HCT116 (cell line): ENCODE measurements at regions not wholly inside any gene's neighbourhood (a gene's known extent, or its start where the extent isn't known, plus 50 kb on each side); places are given as distances from the start of the nearest gene placed in this dataset.

Experiments
- ATAC-seq: fragments of 200-7000 bp; cut with Tn5 transposase; 2 replicates; pipeline ENCODE4 v1.9.1; 2020; ENCODE audit warnings: mild to moderate bottlenecking, moderate library complexity
- BruUV-seq: library from RNA; stranded (reverse); fragments of 400-500 nt; replicated peaks from 2 replicates; lab custom pipeline; 2021; lab: Mats Ljungman, UMichigan
- CTCF ChIA-PET: fragments of 300-600 bp; sonication (Branson Sonifier 250); formaldehyde crosslinking; loops from one replicate; lab custom pipeline; 2021; ENCODE audit warnings: antibody characterized with exemption; lab: Charles Lee
- POLR2A ChIA-PET: fragments of 300-600, 350-600 bp; sonication (Branson Sonifier 250); formaldehyde crosslinking; loops from one replicate; lab custom pipeline; 2021; ENCODE audit warnings: antibody characterized with exemption; lab: Charles Lee
- RAD21 ChIA-PET, 2 experiments: fragments of 300-600 bp; sonication (Branson Sonifier 250); formaldehyde crosslinking; loops; one replicate each; lab custom pipeline; 2023; ENCODE audit warnings: low total read pairs in 2 of 2; ENCODE audit not compliant: uncharacterized antibody in 2 of 2, unreplicated experiment in 2 of 2, low non-redundant PET in 1 of 2; lab: Charles Lee
- DNase-seq: peaks from one replicate; pipeline ENCODE4 v3.0.0-alpha.2; 2010; ENCODE audit warnings: low read depth, low spot score
- H2AFZ ChIP-seq: fragments of 200-600 bp; shearing (Covaris generic), sonication (generic); 2 replicates; pipeline ENCODE4 v1.6.1; 2017; ENCODE audit warnings: low read depth, mixed run types, mixed read lengths, antibody characterized with exemption, low read length; ENCODE audit not compliant: poor library complexity, severe bottlenecking
- H3K27ac ChIP-seq: 2 replicates; pipeline ENCODE4 v1.5.1; 2012; ENCODE audit warnings: low read depth, low read length
- H3K27me3 ChIP-seq: fragments of 200-600 bp; sonication (generic); 2 replicates; pipeline ENCODE4 v1.6.1; 2016; ENCODE audit warnings: mixed run types, low read length, mixed read lengths; ENCODE audit not compliant: insufficient read depth
- H3K36me3 ChIP-seq, 2 experiments: fragments of 200-500 bp in 1 of 2; fragments of 200-600 bp in 1 of 2; sonication (Bioruptor generic) in 1 of 2; sonication (generic) in 1 of 2; 2 replicates each; pipeline versions ENCODE4 v1.5.1 to v1.6.1; 2014 to 2016; ENCODE audit warnings: low read length in 2 of 2, inconsistent platforms in 1 of 2, mixed read lengths in 1 of 2, mixed run types in 1 of 2; ENCODE audit not compliant: insufficient read depth in 2 of 2, control insufficient read depth in 1 of 2
- H3K4me1 ChIP-seq, 2 experiments: fragments of 200-600 bp in 1 of 2; sonication (generic) in 1 of 2; 2 replicates each; pipeline versions ENCODE4 v1.5.1 to v1.6.1; 2012 to 2017; ENCODE audit warnings: low read length in 2 of 2, inconsistent platforms in 1 of 2, mild to moderate bottlenecking in 1 of 2, mixed read lengths in 1 of 2, mixed run types in 1 of 2, moderate library complexity in 1 of 2; ENCODE audit not compliant: insufficient read depth in 2 of 2, control insufficient read depth in 1 of 2
- H3K4me2 ChIP-seq: fragments of 200-600 bp; sonication (generic); 2 replicates; pipeline ENCODE4 v1.6.1; 2017; ENCODE audit warnings: mixed run types, low read length, mixed read lengths
- H3K4me3 ChIP-seq, 2 experiments: fragments of 200-600 bp in 1 of 2; sonication (generic) in 1 of 2; replicated peaks in 1 of 2; 2 replicates each; pipeline ENCODE4 v1.5.1; 2011 to 2016; ENCODE audit warnings: low read length in 2 of 2, control low read depth in 1 of 2, low read depth in 1 of 2, mild to moderate bottlenecking in 1 of 2, mixed read lengths in 1 of 2, mixed run types in 1 of 2
- H3K79me2 ChIP-seq: fragments of 200-600 bp; sonication (generic); 2 replicates; pipeline ENCODE4 v1.6.1; 2017; ENCODE audit warnings: mild to moderate bottlenecking, mixed run types, low read length, moderate library complexity, mixed read lengths; ENCODE audit not compliant: insufficient read depth
- H3K9ac ChIP-seq: fragments of 200-600 bp; sonication (generic); 2 replicates; pipeline ENCODE4 v1.6.1; 2016; ENCODE audit warnings: low read length, mixed read lengths
- H3K9me2 ChIP-seq: fragments of 200-600 bp; sonication (generic), shearing (Covaris generic); 2 replicates; pipeline ENCODE4 v1.6.1; 2017; ENCODE audit warnings: mixed run types, mild to moderate bottlenecking, moderate library complexity; ENCODE audit not compliant: insufficient read depth
- H3K9me3 ChIP-seq, 2 experiments: fragments of 200-500 bp in 1 of 2; fragments of 200-600 bp in 1 of 2; sonication (Bioruptor generic) in 1 of 2; sonication (generic) in 1 of 2; 2 replicates each; pipeline ENCODE4 v1.6.1; 2014 to 2017; ENCODE audit warnings: low read length in 2 of 2, mixed read lengths in 2 of 2, inconsistent platforms in 1 of 2, low read depth in 1 of 2, mild to moderate bottlenecking in 1 of 2, mixed run types in 1 of 2, moderate library complexity in 1 of 2; ENCODE audit not compliant: control insufficient read depth in 1 of 2, insufficient read depth in 1 of 2
- H4K20me1 ChIP-seq: fragments of 200-600 bp; sonication (generic), shearing (Covaris generic); 2 replicates; pipeline ENCODE4 v1.6.1; 2017; ENCODE audit warnings: mixed run types, mild to moderate bottlenecking, moderate library complexity; ENCODE audit not compliant: insufficient read depth
- ELF1 ChIP-seq: IDR thresholded peaks from 2 replicates; pipeline ENCODE4 v1.6.1; 2012; ENCODE audit warnings: low read depth, borderline replicate concordance
- FOSL1 ChIP-seq: IDR thresholded peaks from 2 replicates; pipeline ENCODE4 v1.6.1; 2012; ENCODE audit warnings: low read depth
- JUND ChIP-seq: IDR thresholded peaks from 2 replicates; pipeline ENCODE4 v1.6.1; 2012
- POLR2AphosphoS5 ChIP-seq: IDR thresholded peaks from 2 replicates; pipeline ENCODE4 v1.6.1; 2011; ENCODE audit warnings: mild to moderate bottlenecking, low read depth, low read length, moderate library complexity
- SIN3A ChIP-seq: IDR thresholded peaks from 2 replicates; pipeline ENCODE4 v1.6.1; 2012; ENCODE audit warnings: low read depth
- TCF7L2 ChIP-seq: IDR thresholded peaks from 2 replicates; pipeline ENCODE4 v1.7.0; 2011; ENCODE audit warnings: borderline replicate concordance, inconsistent platforms; ENCODE audit not compliant: insufficient read depth, insufficient read length; ENCODE audit errors: extremely low read depth
- intact Hi-C: fragments of 100-400 bp; cut with micrococcal nuclease; formaldehyde crosslinking; loops from 2 replicates; pipeline ENCODE4 v1.10.0; 2022
- TF ChIP-seq, protein P1 (sequence below): IDR thresholded peaks from 2 replicates; pipeline ENCODE4 v1.6.1; 2012; ENCODE audit warnings: low read depth
- TF ChIP-seq, protein P2 (sequence below): IDR thresholded peaks from 2 replicates; pipeline ENCODE4 v1.6.1; 2011; ENCODE audit warnings: mild to moderate bottlenecking, low read length, moderate library complexity; ENCODE audit not compliant: insufficient replicate concordance; ENCODE audit errors: extremely low read depth

DNA sequence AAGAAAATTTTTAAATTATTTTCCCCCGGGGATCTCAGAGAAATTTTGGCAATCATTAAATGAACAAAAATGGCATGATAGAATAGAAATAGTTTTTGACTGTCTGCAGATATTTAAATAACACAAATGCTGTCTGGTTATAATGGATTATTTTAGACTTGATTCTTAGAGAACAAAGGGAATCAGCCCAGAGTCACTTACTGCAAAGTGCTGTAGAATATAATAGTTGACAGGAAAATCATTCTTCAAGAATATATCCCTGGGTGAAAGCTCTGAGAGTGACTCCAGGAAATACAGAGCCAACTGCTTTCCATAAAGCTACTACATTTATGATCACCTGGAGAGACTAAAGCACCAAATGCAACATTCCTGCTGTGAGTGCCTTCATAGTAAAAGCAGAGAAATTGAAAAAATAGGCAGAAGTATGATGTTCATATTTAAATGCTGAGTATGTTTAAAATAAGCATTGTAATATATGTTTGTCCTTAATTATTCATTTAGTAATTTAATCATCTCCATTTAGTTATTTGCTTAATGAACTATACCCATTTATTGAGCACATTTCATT lies 1765.8 kb downstream of the SLITRK1 start:
- CTCF ChIA-PET = no interaction called here
- no peak overlapping the region for H3K9ac ChIP-seq
- H3K4me1 ChIP-seq = no peaks in the 10 kb centered on the region
- intact Hi-C loops = no loop called here
- POLR2A ChIA-PET = no interaction called here
- H3K4me3 ChIP-seq = no peak overlapping the region
- H3K9me3 ChIP-seq = no peaks in the 10 kb centered on the region
- RAD21 ChIA-PET = no interaction called here
- H3K4me2 ChIP-seq = no peak overlapping the region
- H3K27ac ChIP-seq = no peak overlapping the region
- no peaks in the 10 kb centered on the region for H4K20me1 ChIP-seq
- DNase-seq (no peak), ATAC-seq (no peak)
- no peaks in the 10 kb centered on the region for H3K79me2 ChIP-seq
- TF ChIP-seq, protein P1, sequence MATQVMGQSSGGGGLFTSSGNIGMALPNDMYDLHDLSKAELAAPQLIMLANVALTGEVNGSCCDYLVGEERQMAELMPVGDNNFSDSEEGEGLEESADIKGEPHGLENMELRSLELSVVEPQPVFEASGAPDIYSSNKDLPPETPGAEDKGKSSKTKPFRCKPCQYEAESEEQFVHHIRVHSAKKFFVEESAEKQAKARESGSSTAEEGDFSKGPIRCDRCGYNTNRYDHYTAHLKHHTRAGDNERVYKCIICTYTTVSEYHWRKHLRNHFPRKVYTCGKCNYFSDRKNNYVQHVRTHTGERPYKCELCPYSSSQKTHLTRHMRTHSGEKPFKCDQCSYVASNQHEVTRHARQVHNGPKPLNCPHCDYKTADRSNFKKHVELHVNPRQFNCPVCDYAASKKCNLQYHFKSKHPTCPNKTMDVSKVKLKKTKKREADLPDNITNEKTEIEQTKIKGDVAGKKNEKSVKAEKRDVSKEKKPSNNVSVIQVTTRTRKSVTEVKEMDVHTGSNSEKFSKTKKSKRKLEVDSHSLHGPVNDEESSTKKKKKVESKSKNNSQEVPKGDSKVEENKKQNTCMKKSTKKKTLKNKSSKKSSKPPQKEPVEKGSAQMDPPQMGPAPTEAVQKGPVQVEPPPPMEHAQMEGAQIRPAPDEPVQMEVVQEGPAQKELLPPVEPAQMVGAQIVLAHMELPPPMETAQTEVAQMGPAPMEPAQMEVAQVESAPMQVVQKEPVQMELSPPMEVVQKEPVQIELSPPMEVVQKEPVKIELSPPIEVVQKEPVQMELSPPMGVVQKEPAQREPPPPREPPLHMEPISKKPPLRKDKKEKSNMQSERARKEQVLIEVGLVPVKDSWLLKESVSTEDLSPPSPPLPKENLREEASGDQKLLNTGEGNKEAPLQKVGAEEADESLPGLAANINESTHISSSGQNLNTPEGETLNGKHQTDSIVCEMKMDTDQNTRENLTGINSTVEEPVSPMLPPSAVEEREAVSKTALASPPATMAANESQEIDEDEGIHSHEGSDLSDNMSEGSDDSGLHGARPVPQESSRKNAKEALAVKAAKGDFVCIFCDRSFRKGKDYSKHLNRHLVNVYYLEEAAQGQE = no peak
- TF ChIP-seq JUND (no peak), ELF1 (no peak), POLR2AphosphoS5 (no peak), FOSL1 (no peak), TCF7L2 (no peak), SIN3A (no peak)
- TF ChIP-seq, protein P2, sequence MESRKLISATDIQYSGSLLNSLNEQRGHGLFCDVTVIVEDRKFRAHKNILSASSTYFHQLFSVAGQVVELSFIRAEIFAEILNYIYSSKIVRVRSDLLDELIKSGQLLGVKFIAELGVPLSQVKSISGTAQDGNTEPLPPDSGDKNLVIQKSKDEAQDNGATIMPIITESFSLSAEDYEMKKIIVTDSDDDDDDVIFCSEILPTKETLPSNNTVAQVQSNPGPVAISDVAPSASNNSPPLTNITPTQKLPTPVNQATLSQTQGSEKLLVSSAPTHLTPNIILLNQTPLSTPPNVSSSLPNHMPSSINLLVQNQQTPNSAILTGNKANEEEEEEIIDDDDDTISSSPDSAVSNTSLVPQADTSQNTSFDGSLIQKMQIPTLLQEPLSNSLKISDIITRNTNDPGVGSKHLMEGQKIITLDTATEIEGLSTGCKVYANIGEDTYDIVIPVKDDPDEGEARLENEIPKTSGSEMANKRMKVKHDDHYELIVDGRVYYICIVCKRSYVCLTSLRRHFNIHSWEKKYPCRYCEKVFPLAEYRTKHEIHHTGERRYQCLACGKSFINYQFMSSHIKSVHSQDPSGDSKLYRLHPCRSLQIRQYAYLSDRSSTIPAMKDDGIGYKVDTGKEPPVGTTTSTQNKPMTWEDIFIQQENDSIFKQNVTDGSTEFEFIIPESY = no peak
- H3K9me2 ChIP-seq = no peaks in the 10 kb centered on the region
- no peaks in the 10 kb centered on the region for H3K36me3 ChIP-seq
- no peak overlapping the region for H2AFZ ChIP-seq
- BruUV-seq = no TSS peak
- H3K27me3 ChIP-seq = no peaks in the 10 kb centered on the region
